ENCODE measurements at regions not wholly inside any gene's neighbourhood (a gene's known extent, or its start where the extent isn't known, plus 50 kb on each side); places are given as distances from the start of the nearest gene placed in this dataset.
A peak's percentile ranks its signal among the peaks of the same experiment; 100 is the strongest.

DNA sequence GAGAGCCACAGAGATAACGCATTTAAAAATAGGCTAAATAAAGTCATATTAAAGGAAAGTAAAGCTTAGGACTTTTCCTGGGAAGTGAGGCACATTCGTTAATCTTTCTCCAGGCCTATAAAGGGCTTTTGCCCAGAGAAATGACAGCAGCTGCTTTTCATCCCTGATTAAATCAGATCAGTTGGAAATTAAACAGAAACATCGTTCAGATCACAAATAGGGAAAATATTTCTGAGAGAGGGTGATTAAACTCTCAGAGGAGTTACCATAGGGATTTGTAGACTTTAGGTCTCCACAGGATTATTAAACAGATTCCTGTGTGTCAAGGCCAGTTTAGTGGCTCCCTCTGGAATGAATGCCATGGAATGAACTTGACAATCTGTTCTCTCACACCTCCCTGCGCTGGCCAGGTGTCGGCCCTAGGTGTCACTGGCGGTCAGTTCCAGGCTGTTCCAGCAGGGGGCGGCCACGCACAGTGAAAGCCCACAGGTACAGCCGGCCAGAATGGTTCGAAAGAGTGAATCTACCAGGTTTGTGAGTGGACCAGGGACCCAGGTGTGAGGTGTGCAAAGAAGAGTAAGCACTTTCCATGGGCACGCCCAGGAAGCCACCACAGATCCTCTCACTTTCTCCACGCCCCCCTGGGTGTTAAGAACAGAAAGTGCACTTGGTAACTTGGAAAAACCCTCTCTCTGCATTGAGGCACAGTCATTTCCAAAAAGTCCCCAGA, 253.0 kb upstream of the RASGRP1 start:
- peak; percentile 97 for TF ChIP-seq CTCF (IDR thresholded peaks at IDR 0.05; ENCODE audit: low read depth, low read length)
- no peak overlapping the region for H3K4me3 ChIP-seq (ENCODE audit: low read depth, low read length)

- no peak overlapping the region for H3K4me3 ChIP-seq (ENCODE audit: low read depth, low read length)
- no peak for TF ChIP-seq CTCF (IDR thresholded peaks at IDR 0.05; ENCODE audit: low read depth, low read length)
These were observed 253.7 kb upstream of the RASGRP1 start for GRCh38 chr15:38818157-38818790.

- TF ChIP-seq CTCF (IDR thresholded peaks at IDR 0.05; ENCODE audit: low read depth, low read length), result no peak
- H3K4me3 ChIP-seq (ENCODE audit: low read depth, low read length), result no peak overlapping the region
These were observed 254.9 kb upstream of the RASGRP1 start for GRCh38 chr15:38819387-38819950.

DNA sequence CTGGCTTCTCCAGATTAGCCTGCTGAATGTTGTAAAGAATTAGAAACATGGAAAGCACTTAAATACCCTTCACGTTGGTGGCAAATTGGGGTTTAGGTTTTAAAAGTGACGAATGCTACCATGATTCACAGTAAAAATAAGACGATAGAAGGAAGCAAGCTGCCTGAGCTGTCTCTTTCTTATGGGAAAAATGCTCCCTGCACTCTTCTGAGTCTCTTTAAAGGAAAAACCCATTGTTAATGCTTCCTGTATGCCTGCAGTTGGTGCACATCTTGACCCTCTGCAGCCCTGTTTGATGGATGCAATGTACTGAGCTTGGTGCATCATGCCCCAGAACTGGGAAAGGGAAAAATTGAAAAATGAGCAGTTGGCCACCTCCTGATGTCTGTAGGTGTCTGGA, 258.6 kb upstream of the RASGRP1 start:
- TF ChIP-seq CTCF (IDR thresholded peaks at IDR 0.05; ENCODE audit: low read depth, low read length), result no peak
- no peak overlapping the region for H3K4me3 ChIP-seq (ENCODE audit: low read depth, low read length)

DNA sequence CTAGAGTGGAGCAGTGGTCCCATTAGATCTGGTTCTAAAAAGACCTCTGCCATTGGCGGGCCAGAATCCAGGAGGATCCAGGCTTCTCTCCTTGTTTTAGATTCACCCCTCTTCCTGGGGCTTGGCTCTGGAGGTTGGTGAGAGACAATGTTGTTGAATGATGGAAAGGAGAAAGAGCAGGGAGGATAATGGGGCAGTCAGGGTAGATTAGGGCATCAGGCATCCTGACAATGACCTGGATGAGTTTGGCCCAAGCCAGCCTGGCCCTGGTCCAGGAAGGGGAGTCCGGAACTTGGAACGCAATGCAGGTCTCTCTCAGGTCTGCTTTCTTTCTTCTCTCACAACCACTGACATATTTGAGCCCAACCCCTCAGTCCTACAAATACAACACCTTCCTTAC, 260.1 kb upstream of the RASGRP1 start:
- no peak for TF ChIP-seq CTCF (IDR thresholded peaks at IDR 0.05; ENCODE audit: low read depth, low read length)
- H3K4me3 ChIP-seq (ENCODE audit: low read depth, low read length), result no peak overlapping the region

DNA sequence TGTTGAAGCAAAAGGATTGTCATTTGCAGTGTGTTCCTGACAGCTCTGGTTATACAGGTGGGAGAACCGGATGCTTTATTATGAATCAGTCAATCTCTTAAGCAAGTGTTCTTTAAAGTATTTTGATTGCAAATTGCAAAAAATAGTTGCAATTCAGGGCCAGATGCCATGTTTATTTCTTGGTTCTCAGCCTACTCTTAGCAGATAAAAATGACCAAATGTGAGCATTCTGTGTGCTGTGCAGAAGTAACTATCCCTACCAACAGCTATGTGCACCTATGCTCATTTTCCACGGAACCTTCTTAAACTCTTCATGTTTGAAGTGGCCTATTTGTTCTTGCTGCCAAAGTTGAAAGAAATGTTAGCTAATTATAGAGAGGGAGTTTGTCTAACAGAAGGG, 262.3 kb upstream of the RASGRP1 start:
- TF ChIP-seq CTCF (IDR thresholded peaks at IDR 0.05; ENCODE audit: low read depth, low read length), result no peak
- no peak overlapping the region for H3K4me3 ChIP-seq (ENCODE audit: low read depth, low read length)

GRCh38 chr15:38828031-38828532, 263.5 kb upstream of the RASGRP1 start:
- TF ChIP-seq CTCF (IDR thresholded peaks at IDR 0.05; ENCODE audit: low read depth, low read length), result no peak
- no peak overlapping the region for H3K4me3 ChIP-seq (ENCODE audit: low read depth, low read length)

Measured in WI38 (cell line).